ENCODE measurements at regions not wholly inside any gene's neighbourhood (a gene's known extent, or its start where the extent isn't known, plus 50 kb on each side); places are given as distances from the start of the nearest gene placed in this dataset.

GRCh38 chr22:48327721-48328120 lies 1500.0 kb downstream of the BRD1 start:
- no peak for DNase-seq (ENCODE audit: low read depth)

GRCh38 chr22:48323746-48324145 lies 1503.9 kb downstream of the BRD1 start:
- DNase-seq (ENCODE audit: low read depth): no peak

DNA sequence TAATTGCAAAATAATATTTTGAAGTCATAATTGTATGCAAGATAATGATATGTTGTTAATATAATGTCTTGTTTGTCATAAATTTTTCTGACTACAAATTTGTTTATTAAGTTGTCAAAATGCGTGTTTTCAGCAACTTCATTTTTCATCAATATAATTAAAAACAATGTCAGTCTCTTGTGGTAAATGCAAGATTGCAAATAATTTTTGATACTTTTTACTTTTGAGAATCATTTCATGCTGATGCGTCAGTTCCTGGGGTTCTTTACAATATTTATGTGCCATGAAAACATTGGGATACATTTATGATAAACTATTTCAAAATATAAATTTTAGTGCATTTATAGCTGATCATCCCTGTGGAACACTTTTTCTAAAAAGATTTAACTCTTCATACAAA lies 1504.8 kb downstream of the BRD1 start:
- no peak for DNase-seq (ENCODE audit: low read depth)

DNA sequence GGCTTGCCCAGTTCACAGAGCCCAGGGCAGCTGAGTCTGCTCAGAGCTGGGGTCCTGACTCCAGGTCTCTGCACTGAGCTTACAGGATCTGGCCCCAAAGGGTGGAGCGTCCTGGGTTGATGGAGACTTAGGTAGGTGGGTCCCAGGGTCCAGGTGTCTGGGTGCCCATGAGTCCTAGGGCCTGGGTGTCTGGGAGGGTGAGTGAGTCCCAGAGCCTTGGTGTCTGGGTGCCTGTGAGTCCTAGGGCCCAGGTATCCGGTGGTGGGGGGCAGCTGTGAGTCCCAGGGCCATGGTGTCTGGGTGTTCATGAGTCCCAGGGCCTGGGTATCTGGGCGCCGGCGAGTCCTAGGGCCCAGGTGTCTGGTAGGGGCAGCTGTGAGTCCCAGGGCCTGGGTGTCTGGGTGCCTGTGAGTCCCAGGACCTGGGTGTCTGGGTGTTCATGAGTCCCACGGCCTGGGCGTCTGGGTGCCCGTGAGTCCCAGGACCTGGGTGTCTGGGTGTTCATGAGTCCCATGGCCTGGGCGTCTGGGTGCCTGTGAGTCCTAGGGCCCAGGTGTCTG lies 1505.6 kb downstream of the BRD1 start:
- DNase-seq (ENCODE audit: low read depth): no peak

- DNase-seq (ENCODE audit: low read depth): no peak
Observed at GRCh38 chr22:48320683-48321451, 1506.8 kb downstream of the BRD1 start.

- no peak for DNase-seq (ENCODE audit: low read depth)
Observed at GRCh38 chr22:48320048-48320682, 1507.5 kb downstream of the BRD1 start.

GRCh38 chr22:48319321-48320047 lies 1508.2 kb downstream of the BRD1 start:
- DNase-seq (ENCODE audit: low read depth): no peak

GRCh38 chr22:48318575-48319320 lies 1508.9 kb downstream of the BRD1 start:
- no peak for DNase-seq (ENCODE audit: low read depth)

- no peak for DNase-seq (ENCODE audit: low read depth)
Observed at GRCh38 chr22:48318173-48318572, 1509.5 kb downstream of the BRD1 start.

DNA sequence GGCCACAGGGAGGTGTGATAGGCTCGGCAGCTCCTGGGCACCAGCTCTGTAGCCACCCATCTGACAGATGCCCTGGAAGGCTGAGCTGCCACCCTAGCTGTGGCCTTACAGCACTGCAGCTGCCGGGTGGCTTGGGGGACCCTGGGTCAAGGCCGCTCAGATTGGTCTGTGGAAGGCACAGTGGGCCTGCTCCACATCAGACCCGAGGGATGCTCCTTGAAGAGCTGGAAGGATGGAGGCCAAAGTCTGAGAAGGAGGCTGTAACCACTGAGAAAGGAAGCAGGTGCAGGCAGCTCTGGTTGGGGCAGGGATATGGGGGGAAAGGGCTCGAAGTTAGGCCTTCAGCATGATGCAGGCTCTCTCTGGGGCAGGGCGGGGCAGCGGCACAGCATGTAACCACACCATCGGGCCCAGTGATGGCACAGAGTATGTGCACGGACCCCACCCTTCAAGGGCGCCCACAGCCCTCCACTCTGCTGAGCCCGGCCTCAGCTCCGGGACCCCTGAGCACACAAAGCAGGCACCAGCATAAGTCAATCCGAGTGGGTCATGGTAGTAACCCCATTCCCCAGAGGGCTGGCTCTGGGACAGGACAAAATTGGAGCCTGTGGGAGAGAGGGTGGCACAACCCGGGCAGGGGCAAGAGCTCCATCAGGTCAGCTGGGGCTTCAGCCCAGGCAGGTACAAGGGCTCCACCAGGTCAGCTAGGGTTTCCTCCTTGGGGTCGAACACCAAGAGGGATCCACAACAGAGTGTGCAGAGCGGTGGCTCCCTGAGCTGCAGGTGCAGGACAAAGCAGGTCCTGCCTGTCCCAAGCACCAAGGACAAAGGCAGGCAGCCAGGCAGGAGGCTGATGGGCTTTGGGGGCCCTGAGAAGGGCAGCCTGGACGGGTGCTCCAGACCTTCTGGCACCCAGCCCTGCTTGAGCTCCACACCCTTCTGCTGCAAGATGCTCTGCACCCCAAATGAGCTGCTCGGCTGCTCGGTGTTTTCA lies 1511.1 kb downstream of the BRD1 start:
- DNase-seq (ENCODE audit: low read depth): no peak

GRCh38 chr22:48315439-48316256 lies 1512.0 kb downstream of the BRD1 start:
- DNase-seq (ENCODE audit: low read depth): no peak

- no peak for DNase-seq (ENCODE audit: low read depth)
Observed at GRCh38 chr22:48314073-48314472, 1513.6 kb downstream of the BRD1 start.

DNA sequence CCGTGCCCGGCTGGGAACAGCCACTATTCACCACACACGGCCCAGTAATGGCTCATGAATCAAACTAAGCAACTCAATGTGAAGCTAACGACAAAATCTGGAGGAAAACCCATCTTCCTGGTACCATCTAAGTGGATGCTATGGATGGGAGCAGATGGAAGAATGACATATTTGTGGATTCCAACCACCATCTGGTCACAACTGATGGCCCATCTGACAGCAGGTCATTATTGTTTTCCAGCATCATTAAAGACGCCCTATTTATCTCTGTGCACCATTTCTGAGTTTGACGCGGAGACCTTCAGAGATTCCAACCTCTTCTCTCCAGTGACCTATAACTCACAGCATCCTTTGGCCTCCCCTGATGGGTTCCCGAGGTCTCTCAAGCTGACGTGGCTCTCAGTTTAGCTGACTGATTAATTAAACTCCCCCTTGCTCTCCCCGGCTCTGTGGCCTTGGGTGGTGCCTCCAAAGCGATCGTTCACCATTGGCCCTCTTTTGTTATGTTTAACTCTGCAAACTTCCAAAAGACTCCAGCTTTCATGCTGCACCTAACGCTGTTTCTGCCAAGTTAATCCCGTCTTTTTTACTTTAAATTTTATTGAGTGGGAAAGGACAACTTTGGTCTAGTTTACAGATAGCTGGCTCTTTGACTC lies 1514.4 kb downstream of the BRD1 start:
- no peak for DNase-seq (ENCODE audit: low read depth)

- no peak for DNase-seq (ENCODE audit: low read depth)
Observed at GRCh38 chr22:48310740-48311139, 1516.9 kb downstream of the BRD1 start.

- no peak for DNase-seq (ENCODE audit: low read depth)
Observed at GRCh38 chr22:48310289-48310688, 1517.4 kb downstream of the BRD1 start.

- no peak for DNase-seq (ENCODE audit: low read depth)
Observed at GRCh38 chr22:48309836-48310235, 1517.8 kb downstream of the BRD1 start.

DNA sequence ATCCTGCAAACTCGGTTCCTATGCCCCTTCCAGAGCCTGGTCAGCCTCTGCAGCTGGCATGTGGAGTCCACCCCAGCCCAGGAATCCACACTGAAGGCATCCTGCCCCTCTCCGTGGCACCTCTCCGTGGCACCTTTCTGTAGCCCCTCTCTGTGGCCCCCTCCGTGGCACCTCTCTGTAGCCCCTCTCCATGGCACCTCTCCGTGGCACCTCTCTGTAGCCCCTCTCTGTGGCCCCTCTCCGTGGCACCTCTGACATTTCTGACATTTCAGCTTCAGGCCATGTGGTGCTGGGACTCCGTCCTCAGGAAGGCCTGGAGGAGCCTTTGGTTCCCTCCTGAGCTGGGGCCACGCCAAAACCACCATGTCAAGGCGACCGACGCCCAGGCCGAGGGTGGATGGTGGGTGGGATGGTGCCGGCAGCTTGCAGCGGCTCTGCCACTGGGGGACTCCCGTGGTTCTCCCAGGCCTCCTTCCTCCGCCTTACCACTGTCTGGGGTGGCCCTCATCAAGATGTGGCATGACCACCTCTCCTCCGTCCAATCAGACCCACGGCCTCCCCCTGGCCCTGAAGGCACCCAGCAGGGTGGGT lies 1518.5 kb downstream of the BRD1 start:
- DNase-seq (ENCODE audit: low read depth): no peak

- DNase-seq (ENCODE audit: low read depth): no peak
Observed at GRCh38 chr22:48307931-48308330, 1519.7 kb downstream of the BRD1 start.

Measured in GM04503 (cell line).